ENCODE measurements at regions not wholly inside any gene's neighbourhood (a gene's known extent, or its start where the extent isn't known, plus 50 kb on each side); places are given as distances from the start of the nearest gene placed in this dataset.

GRCh38 chr6:140012150-140012549 is 637.7 kb upstream of the CITED2 start:
- no peak for TF ChIP-seq CTCF (IDR thresholded peaks at IDR 0.05; ENCODE audit: poor library complexity)
- TF ChIP-seq EZH2 (IDR thresholded peaks at IDR 0.05; ENCODE audit: borderline replicate concordance), result no peak
- no peak for TF ChIP-seq EZH2phosphoT487 (IDR thresholded peaks at IDR 0.05; ENCODE audit: low read depth, severe bottlenecking, unreplicated experiment)

Measured in hepatocyte (in vitro differentiated cells).